ENCODE measurements at regions not wholly inside any gene's neighbourhood (a gene's known extent, or its start where the extent isn't known, plus 50 kb on each side); places are given as distances from the start of the nearest gene placed in this dataset.
"Not testable (repeated sequence)": the region's sequence is repeated elsewhere in the genome, so short reads cannot be mapped to it uniquely, and the experiment has no call there.

DNA sequence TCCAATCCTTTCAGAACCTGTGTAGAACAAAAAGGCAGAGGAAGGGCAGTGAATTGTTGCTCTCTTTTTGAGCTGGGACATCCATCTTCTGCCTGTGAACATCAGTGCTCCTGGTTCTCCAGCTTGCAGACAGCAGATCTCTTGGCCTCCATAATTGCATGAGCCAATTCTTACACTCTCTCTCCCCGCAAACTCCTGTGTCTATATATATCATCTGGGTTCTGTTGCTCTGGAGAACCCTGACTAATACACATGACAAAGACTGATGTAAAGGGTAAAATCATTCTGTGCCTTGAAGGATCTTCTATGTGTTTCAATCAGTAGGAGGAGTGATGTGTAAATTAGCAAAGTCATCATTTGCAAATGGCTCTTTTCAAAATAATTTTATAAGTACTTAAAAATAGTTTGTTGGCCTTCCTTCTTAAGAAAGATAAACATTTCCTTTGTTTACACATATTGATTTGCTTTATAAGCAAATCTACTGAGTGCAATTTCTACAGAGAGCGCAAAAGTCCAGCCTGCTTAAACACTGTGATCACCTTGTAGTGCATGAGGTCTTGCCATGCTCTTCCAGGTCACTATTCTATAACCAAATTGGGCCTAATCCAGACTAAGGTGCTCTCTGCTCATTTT lies 154.9 kb upstream of the ANKRD28 start:
- DNase-seq, result no peak

DNA sequence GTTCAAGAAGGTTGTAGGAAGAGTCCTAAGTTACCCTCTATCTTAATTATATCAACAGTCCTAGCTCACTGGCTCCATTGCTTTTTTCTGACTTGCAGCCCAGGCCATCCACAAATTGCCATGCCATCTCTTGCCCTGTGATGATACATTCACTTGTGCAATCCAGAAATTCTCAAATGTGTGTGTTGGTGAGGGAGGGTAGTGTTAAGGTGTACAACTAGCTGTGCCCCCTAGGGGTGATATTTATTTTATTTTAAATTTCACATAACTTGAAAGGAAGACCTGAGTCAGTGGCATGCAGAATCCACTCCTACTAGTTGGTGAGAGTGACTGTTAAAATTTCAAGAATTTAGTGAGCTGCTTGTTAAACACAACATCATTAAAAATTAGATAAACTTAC lies 156.1 kb upstream of the ANKRD28 start:
- DNase-seq, result no peak

DNA sequence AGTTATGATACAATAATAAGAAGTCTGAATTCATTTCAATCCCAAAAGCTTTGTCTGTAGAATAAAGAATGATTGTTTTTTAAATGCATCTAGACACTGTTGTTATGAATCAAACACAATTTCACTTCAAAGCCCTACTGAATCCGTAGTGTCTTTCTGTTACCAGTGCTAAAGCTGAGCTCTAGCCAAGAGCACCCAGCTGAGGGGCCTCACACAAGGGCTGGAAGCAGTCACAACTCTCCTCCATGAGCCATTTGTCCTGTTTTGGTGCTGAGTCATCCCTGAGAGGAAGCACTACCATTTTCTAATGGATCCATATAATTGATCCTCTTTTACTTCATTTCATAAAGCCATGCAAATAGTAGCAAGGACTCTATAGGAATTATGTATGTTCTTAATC lies 158.2 kb upstream of the ANKRD28 start:
- DNase-seq, result no peak

DNA sequence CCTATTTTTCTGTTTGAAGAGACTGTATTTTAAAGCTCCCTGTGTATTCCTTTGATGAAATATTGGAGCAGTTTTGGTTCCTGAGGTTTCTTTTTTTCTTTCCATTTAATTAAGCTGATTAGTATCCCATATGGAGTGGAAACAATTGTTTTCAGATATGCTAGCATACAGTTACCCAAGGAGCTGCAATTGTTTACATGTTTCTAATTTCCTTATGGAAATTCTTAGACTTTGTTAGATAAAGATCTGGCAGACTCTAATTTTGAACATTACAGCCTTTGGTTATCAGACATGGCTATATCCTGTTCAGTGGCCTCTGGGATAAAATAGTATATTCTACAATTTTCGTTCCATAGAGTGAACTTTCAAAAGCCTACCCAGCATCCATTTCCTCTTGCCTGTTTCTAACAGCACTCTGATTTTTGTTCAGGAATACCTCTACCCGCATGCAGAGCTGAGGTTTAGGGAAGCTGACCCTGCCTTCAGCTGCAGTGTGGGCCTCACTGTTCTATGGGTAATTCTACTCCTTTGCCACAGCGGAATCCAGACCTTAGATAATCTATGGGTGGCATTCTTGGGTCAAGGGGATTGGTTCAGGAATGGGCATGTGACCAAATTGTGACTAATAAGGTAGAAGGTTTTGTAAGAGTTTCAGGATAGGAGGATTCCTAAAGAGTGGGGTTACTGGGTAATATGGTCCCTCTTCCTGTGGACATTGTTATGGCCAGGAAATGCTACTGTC lies 161.1 kb upstream of the ANKRD28 start:
- DNase-seq, result no peak

DNA sequence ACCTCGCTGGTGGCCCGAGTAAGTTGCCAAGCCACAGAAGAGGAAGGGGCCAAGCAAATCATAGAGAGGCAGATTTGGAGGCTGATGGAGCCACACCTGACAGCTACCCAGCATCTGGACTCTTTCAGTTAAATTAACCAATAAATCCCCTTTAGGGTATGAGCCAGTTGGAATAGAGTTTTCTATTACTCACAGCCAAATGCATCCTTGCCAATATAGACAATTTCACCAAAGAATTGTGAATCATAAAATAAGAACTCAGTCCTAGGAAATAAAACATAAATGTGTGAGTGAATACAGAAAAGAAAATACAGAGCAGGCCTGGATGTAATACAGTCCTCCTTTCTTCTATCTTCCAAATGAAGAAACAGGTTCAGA lies 161.6 kb upstream of the ANKRD28 start:
- DNase-seq, result no peak

DNA sequence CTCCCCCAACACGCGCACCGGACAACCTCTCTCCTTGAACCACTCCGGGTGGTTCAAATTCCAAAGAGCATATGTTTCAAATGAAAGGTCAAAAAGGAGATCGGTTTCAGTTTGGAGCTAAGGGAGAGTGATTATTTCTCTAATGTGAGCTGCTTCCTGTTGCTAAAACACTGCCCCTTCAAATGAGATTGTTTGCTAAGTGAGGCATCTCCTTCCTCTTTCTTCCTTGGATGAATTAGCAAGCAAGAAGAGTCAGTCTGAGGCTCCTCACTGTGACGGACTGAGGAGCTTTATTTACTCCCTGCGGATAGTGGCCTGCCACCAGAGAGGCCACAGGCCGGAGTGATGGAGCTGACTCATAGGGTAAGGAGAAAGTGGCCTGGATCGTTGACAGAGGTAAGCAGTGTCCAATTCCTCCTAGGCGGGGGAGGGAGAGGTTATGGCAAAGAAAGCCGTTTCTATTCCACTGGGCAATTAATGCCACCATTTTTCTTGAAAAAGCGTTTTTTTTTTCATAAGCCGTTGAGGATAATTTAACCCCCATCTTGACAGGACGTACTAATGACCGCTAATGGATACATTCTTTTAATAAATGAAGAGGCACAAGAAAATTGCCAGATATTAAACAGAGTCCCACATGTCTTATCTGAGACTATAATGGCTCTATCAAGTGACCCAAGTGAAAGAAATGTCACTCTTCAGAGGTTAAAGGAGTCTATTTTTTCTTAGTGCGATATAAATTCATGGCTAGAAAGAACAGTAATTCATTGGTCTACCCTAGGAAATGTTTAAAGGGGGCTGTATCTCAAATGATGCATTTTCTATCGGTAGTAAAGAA lies 167.0 kb upstream of the ANKRD28 start:
- no peak for DNase-seq

DNA sequence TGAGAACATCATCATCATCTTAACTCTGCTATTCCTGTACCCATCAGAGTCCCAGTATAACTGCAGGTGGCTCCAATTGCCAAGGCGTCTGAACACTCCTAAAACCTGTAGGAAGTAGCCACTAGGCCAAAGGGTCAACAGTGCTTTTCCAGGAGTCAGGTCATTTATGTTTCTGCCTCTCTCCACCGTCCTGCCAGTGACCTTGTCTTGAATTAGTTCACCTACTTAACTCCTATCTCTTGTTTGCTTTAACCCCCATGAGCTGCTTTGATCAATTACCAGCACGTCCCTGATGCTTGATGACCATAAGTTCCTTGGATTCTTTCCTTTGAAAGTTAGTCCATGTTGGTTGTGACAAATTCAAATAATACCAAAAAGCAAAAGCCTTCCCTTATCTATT lies 169.8 kb upstream of the ANKRD28 start:
- no peak for DNase-seq

DNA sequence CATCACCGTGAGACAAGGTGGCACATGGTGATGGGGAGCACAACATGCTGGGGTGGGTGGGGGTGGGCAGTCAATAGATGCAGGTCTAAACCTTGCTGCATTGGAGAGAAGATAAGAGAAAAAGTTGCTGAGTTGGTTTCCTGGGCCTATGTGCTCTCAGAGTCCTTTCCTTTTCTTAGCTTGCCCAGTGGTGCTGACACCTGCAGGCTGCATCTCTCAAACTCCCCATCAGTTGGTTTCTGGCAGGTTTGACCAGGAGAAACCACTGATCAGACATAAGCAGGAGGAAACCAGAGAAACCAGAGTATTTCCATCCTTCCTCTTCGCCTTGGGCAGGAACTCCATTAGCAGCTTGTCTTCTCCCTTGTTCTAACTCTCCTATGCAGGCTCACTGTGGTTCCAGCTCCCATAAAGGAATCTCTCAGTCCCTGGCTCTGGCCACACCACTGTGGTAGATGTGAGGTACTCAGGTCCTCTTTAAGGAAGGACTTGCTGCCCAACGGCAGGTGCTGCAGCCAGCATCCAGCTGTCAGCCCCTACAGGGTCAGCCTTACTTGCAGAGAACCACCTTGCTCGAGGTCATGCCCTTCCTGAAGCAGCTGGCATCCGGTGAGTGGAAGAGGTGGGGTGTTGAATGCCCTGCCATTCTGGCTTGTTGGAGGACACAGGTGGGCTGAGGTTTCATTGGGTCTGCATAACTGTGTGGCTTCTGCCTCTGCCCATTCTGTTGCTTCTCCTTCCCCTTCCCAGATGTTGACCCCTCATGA lies 172.3 kb upstream of the ANKRD28 start:
- no peak for DNase-seq

DNA sequence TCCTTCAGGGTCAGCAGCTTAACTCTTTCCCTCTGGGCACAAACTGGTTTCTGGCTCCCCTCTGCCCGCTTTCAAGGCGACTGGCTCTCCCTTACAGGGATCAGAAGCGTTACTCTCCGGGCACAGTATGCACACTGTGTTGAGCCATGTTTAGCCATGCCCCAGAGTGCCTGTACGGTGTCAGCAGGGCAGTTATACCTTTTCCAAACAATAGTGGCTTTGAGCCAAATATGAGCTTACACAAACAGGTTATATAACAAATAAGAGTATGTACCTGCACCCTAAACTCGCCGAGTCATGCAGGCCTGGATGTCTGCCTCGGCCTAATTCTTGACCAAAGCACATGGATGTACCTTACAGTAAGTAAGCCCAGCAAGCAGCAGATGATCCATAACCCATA lies 175.6 kb upstream of the ANKRD28 start:
- DNase-seq, result no peak

DNA sequence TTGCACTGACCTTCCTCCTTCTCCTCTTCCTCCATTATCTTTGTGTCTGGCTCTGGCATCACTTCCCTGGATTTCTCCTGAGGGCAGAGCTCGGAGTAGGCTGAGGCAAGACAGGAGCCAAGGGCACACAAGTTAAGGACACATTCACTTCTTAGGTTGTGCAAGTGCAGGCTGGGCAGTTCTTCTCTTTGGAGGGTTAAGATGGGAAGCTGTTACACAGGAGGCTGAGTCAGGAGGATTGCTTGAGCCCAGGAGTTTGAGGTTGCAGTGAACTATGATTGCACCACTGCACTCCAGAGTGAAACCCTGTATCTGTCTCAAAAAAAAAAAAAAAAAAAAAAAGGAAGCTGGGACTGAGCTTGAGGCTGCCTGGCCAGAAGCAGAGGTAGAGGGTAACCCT lies 176.2 kb upstream of the ANKRD28 start:
- DNase-seq, result no peak

DNA sequence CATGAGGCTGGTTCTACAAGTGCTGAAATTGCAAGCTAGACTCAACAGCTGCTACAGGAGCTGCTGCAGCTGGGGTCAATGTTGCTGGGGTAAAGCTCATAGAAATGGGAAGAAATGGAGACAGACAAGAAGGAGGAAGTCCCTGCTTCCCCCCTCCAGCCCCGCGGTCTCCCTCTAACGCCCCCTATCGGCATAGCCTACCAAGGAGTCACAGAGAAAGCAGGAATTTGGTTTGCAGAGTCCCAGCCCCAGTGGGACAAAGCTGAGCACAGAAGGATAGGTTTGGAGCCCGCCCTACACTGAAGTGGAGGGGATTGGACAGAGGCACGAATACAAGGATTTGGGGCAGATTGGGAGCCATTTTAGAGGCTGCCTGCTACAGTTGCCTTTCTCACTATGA lies 176.9 kb upstream of the ANKRD28 start:
- DNase-seq, result no peak

DNA sequence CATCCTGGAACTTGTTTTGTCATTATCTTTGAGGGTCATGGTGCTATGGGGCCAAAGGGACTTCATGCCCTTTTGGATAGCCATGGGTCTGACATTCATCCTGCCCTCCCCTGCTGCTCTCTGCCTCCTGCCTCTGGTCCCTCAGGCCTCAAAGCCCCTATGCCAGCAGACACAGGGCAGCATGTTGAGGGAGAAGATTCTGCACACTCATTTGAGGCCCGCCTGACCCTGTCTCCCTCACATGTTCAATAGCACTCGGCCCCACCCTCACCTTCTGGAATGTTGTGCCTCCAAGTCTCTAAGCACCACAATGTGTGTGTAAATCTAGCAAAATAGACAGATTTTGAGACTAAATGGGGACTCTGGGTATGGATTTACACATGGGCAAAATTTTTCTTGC lies 178.7 kb upstream of the ANKRD28 start:
- DNase-seq, result no peak

DNA sequence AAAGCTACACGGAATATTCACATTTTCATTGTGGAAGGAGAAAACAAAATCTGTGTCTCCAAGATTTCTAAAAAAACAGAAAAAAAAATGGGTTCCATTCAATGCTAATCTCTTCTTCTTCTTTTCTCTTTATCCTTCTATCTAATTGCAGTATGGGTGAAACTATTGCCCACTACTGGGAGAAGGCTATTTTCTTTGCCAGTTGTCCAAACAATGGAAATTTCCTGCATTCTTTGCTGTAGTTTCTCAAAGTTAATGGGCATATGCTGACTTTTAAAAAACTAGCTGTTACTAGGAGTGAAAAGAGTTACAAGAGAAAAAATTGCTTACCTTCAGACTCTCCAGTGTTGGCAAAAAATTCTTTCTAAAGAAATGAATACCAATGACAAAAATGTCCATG lies 179.3 kb upstream of the ANKRD28 start:
- no peak for DNase-seq

DNA sequence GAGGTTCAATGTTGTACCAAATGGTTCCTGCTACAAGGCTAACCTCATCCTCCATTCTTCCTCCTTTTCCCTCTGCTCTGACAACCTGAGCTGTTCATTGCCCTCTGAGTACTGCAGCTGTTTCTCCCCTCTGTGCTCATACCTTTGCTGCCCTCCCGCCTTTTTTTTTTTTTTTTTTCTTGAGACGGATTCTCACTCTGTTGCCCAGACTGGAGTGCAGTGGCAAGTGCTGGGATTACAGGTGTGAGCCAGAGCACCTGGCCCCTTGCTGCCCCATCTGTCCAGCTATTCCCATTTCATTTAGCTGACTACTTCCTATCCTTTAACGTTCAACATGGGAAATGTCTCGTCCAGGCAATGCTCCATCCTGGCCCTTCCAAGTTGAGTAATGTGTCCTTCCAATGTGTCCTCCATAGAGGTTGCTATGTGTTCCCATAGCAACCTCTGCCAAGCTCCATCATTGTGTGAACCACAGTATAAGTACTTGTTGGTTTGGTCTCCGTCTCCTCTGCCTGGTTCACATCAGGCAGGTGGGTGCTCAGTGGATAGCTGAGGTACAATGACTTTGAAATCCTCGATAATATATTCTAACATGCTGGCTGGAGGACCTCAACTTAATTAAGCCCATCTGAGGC lies 179.9 kb upstream of the ANKRD28 start:
- no peak for DNase-seq

DNA sequence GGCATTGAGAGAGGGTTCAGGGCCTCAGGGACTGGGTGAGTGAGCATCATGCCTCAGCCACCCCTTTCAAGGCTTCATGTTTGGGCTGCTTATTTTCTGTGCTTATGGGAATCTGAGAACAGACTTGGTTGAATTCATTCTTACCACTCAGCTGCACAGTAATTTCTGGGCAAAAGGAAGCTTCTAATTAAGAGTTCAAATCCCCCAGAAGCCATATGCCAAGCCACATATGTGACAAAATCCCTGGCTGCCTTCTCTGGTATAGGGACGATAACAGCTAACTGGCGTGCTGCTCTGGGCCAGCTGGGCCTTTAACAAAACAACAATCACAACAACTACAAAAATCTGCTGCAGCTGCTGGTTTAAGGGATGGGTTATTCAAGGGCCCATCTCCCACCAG lies 181.0 kb upstream of the ANKRD28 start:
- DNase-seq, result no peak

DNA sequence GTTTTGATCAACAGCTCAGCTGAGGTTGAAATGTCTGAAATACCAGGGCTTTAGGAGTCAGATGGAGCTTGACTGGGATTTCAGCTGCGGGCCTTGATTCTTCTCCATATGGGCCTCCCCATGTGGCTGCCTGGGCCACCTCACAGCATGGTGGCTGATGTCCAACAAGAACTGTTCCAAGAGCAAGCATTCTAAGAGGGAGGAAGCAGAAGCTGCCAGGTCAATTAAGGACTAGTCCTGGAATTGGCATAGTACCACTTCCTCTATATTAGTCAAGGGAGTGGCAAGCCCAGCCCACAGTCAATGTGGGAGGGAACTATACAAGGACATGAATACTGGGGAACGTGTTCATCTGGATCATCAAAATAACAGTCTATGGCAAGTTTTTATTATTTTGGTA lies 181.7 kb upstream of the ANKRD28 start:
- no peak for DNase-seq

DNA sequence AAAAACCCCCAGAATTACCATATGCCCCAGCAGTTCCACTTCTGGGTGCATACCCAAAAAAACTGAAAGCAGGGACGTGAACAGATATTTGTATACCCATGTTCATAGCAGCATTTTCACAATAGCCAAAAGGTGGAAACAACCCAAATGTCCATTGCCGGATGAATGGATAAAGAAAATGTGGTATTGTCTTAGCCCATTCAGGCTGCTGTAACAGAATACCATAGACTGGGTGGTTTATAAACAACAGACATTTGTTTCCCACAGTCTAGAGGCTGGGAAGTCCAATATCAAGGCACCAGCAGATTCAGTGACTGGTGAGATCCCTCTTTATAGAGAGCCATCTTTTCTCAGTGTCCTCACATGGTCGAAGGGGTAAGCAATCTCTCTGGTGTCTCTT lies 182.1 kb upstream of the ANKRD28 start:
- no peak for DNase-seq

DNA sequence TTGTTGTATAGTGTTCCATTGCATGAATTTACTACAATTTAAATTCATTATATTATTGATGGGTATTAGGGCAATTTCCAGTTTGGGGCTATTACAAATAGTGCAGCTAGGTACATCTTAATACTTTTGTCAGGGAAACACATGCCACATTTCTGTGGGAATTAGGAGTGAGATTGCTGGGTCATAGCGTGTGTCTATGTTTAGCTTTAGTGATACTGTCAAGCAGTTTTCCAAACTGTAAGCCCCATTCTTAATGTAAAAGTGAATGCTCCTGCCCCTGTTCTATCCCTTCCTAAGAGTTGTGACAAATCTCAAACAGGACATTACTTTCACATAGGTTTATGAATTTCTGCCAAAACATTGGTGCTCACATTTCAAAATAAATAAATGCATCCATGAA lies 184.5 kb upstream of the ANKRD28 start:
- no peak for DNase-seq

DNA sequence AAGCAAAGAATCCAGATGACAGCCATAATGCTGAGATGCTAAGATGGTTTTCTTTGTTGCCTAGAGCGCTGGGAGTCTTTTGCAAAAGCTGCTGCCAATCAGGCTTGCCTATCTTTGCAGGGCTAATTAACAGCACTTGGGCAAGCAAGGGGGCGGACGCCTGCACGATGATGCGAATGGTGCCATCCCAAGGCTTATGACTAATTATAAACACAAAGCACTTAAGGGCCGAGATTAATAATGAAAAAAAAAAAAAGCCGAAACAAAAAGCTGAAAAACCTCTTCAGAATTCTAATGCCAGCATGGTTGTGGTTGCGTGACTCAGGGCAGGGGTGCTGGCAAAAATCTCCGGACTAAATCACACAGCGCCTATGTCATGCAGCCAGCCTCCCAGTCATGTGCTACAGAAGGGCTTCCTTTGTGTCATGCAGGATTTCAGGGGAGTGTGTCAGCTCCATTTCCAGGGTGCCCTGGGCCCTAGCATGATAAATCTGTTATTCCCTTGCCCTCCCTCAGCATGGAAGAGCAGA lies 185.0 kb upstream of the ANKRD28 start:
- peak; percentile 68 for DNase-seq

DNA sequence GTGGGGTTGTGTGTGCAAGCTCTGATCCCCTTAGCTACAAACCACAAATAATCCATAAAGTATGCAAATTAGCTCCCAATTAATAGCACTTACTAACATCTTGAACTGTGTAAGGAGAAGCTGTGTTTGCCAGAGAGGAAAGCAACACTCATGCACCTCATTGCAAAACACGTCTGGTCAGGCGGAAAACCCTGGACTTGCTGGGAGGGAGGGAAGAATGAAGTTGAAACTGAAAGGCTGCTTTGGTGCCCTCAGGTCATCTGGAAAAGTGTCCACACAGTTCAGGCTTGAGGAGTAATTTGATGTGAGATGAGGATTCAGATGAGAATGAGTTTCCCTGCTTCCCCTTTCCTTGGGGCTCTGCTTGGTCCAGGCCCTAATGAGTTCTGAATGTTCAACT lies 185.5 kb upstream of the ANKRD28 start:
- DNase-seq, result peak; percentile 44

DNA sequence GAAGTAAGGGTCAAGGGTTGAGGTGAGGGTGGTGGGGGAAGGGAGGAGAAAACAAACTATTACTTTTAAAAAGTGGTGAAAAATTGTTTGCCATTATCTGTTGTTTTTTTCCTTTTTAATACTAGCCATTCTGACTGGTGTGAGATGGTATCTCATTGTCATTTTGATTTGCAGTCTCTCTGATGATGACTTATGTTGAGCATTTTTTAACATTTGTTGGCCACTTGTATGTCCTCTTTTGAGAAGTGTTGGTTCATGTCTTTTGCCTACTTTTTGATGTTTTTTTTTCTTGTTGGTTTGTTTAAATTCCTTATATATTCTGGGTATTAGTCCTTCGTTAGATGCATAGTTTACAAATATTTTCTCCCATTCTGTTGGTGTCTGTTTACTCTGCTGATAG lies 185.9 kb upstream of the ANKRD28 start:
- no peak for DNase-seq

DNA sequence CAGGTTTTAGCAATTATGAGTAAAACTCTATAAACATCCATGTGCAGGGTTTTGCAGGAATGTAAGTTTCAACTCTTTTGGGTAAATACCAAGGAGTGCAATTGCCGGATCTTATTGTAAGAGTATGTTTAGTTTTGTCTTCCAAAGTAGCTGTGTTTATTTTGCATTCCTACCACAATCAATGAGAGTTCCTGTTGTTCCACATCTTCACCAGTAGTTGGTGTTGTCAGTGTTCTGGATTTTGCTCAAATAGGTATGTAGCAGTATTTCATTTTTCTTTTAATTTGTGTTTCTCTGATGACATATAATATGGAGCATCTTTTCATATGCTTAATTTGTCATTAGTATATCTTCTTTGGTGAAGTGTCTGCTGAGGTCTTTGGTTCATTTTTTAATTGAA lies 185.1 kb upstream of the GALNT15 start:
- DNase-seq, result no peak

DNA sequence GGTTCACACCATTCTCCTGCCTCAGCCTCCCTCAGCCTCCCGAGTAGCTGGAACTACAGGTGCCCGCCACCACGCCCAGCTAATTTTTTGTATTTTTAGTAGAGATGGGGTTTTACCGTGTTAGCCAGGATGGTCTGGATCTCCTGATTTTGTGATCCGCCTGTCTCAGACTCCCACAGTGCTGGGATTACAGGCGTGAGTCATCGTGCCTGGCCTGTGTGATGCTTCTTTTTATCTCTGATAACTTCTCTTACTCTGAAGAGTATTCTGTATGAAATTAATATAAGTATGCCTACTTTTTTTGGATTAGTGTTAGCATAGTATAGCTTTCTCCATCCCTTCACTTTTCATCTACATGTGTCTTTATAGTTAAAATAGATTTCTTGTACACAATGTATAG lies 180.8 kb upstream of the GALNT15 start:
- DNase-seq, result not testable (repeated sequence)

All from GOT3 (cell line).